ENCODE measurements at regions not wholly inside any gene's neighbourhood (a gene's known extent, or its start where the extent isn't known, plus 50 kb on each side); places are given as distances from the start of the nearest gene placed in this dataset.
"Not testable (repeated sequence)": the region's sequence is repeated elsewhere in the genome, so short reads cannot be mapped to it uniquely, and the experiment has no call there.

DNA sequence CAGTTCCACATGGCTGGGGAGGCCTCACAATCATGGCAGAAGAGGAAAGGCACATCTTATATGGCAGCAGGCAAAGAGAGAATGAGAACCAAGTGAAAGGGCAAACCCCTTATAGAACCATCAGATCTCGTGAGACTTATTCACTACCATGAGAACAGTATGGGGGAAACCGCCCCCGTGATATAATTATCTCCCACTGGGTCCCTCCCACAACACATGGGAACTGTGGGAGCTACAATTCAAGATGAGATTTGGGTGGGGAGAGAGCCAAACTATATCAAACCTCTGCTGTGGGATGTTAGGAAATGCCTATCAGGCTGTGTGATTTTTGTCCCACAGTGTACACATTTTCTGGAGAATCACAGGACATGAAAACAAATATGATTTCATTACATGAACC lies 415.8 kb downstream of the TSHZ3 start:
- DNase-seq, result not testable (repeated sequence)

DNA sequence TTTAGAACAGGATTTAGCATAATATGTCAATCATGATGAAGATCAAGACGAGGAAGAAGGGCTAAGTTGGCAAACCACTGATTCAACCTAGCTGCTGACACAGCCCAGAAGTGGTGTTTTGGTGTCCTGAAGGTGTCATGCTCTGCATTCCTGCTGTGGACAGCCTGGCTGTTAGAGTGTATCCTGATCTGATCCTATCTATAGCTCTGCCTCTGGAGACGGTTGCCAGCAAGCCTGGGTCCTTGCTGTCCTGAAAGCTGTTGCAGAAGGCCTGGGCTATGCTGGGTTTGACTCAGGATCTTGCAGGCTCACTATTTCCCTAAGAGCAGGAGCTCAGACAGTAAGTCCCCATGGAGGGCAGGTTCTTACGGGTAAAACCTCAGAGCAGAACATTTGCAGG lies 416.4 kb downstream of the TSHZ3 start:
- DNase-seq, result no peak

DNA sequence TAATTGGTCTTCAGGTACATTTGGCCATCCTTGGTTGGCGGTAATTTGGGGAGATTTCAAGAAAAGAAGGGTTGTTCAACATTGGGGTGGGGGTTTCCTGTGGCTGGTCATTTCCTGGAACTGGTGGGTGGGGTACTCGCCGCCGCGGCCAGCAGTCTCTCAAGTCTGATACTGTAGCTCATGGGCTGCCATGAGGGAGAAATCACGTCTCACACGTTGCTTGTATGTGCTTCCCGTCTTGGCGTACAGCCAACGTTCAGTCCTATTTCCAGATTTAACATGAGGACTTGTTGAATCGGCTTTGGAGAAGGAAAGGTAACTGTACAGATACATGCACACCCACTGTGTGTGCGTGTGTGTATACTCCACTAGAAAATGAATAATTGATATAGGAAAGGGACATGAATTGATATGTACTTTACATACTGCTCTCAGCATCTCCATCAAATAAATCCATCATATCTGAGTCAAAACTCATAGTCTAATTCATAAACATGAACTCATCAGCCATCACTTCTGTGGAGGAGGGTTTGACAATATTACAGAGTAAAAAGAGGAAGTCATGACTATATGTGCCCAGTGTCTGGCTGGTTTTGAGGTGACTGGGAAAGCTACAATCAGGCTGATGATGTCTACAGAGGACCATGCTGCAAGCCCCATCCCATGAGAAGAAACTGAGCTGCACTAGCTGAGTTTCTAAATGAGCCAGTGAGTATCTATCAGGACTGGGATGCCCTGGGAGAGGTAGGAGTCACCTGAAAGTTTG lies 418.1 kb downstream of the TSHZ3 start:
- no peak for DNase-seq

DNA sequence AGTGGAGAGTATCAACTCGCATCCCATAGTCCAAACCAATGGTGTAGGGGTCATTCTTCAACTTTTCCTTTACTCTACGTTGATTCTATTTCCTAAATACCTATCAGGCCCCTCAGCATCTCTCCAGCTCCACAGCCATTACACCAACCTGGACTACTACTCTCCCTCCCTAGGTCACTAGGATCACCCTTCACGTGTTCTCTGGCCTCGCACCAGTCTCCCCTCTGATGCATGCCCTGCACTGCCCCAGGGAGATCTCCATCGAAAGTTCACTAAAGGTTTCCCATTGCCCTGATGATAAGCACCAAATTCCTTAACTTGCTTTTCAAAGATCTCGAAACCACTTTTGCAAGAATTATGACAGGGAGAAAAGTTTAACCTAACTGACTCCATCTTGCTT lies 421.5 kb downstream of the TSHZ3 start:
- DNase-seq, result no peak

DNA sequence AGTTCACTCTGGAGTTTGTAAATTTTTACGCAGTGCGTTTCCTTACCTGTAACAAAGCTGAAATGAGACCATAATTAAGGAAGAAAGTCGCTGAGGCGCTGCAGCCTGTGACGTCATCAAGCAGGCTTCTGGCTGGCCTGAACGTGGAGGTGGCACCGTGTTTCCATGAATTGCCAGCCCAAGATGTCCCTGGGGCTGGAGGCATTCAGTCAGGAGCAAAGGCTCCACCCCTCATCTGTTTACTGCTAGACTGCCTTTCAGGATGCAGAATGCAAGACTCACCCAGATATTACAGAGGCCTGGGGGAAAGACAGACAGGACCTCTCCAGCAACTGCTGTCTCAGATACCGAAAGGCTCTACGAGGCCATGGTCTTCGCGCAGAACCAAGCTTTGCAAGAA lies 424.6 kb downstream of the TSHZ3 start:
- no peak for DNase-seq

DNA sequence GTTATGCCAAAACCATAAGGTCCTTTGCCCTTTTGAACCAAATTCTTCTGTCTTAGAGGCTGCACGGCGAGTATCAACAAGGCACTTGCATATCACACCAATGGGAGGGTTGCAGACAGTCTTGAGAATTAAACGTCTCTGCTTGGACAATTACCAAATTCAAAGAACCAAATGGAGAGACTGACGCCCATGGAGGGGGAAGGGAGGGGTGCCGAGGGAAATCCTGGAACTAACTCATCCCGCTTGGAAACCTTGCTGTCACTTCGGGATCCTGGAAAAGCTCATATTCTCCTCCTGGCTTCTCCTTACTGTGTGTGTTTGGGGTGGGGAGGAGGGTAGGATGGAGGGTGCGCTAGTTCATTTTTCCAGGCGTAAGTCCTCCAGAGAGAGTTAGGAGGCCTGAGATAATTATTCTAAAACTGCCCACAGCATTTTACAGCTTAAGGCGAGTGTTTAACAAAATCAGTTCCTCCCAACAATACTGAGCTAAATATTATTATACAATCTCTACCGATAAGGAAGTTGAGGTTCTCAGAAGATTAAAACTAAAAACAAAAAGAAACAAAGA lies 425.1 kb downstream of the TSHZ3 start:
- no peak for DNase-seq

DNA sequence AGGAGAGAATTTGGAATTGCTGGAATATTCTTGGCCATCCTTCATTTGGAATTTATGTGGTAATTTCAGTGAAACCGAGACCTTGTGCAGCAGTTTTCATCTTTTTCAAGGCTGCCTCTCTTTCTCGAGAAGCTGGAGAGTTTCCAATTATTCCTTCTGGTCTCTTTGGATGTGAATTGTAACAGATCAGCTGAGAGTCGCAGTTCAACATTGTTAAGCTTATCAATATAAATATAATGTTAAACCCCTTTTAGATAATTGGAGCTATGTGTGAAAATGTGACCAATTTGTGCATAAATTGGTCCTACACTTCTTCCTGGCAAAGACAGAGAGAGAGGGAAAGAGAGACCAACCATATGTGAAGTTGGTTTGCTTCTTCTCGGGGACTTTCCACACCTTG lies 425.6 kb downstream of the TSHZ3 start:
- no peak for DNase-seq

DNA sequence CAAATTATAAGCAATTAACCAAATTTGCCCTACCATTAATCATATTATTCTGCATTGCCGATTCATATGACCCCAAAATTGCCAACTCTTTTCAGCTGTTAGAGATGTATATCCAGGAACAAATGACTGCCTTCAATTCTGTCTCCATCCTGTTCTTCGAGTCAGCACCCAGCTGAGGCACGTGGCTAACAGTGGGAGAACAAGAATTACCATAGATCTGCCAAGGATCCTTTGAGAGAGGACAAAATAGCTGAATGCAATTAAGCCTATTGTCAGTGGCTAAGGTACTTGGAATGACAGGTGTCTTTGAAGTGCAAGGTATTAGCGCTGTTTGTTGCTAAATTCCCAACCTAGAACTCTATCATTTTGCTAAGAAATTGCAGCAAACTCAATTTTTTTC lies 426.1 kb downstream of the TSHZ3 start:
- no peak for DNase-seq

DNA sequence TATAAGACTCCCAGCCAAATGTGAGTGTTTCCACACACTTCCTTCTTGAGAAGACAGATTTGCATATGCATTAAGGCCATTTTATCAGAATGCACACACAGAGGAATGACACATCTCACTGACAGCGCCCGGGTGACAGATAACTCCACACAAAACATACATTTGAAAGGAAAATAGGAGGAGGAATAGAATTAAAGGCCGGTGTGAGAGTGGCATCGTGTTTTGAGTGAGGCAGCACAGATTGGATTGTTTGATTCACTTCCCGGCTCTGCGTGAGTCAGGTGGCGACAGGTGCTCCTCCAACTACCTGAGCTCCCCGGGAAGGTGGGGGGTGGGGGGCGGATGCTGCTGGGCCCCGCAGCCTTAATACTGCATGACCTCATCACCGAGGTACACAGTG lies 429.0 kb downstream of the TSHZ3 start:
- no peak for DNase-seq

DNA sequence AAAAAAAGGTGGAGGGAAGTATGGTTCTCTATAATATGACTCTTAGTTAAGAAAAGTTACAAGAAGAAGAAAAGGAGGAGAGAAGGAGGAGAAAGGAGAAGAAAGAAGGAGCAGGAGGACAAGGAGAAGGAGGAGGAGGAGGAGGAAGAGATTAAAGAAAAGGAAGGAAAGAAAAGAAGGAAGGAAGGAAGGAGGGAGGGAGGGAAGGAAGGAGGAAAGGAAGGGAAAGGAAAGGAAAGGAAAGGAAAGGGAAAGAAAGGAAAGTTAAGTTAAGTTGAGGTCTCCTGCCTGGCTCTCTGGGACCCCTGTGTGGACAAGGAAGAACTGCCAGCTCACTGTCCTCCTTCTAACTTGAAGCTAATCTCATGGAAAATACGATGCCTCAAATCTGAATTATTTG lies 429.5 kb downstream of the TSHZ3 start:
- DNase-seq, result no peak

DNA sequence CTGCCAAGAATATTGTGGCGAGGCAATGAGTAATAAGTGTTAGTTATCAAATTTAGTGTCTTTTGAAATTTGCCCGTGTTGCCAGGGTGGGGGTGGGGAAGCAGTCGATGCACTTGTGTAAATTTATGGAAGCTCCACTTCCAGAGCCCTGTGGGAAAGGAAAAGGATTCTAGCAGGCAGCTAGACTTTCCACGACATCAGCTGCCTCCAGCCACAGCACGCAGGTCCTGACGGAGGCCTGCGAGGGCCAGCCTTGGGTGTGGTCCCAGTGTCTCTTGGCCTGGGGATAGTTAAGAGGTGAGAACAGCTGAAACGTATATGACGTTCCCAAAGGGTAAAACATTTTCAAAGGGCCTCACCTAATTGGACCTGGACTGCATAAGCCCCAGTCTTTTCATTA lies 433.0 kb downstream of the TSHZ3 start:
- no peak for DNase-seq

DNA sequence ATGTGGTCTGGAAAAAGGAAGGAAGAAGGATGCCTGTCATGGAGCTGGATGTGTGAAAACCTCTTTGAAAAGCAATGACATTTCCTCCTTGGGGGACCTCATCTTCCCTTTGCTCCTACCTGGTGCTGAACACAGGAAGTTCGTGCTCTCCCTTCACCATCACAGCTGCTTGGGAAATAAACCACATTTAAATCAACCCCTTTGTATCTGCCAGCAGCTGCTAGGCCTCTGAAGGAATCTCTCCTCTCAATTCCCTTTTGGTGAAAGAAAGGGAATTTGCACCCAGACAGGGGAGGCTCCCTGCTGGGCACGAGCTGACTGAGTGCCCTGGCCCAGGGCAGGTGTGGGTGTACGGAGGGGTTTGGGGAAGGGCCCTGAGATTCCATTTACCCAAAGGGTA lies 437.7 kb downstream of the TSHZ3 start:
- no peak for DNase-seq

DNA sequence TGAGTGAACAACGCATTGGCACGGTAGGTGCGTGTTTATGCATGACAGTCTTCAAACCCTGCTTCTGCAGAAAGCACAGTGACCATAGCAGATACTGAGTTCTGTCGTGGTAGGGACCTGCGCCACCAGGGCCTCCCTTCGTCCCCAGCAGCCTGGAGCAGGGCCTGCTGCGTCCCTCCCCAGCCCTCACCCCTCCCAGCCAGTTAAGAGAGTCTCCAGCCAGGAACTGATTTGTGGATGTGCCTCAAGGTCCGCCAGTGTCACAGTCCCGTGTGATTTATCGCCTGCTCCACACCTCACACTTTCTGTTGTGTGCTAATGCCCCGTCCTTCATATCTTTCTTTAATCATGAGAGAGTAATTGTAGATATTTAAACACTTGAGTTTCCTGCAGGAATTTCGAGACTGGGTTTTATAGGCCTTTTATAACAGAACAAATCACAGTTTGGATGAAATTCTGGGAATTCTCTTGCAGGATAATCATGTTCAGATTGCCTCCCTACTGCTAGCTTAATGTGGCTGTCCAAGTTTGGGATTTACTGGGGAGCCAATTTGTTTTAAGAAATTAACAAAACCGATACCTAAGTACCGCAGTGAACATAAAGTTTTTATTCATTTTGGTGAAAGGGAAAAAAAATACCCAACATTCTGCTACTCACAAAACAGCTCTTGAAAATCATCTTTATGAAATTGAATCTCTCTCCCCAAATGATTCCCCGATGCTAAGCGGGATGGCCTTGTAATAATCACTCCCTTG lies 438.6 kb downstream of the TSHZ3 start:
- no peak for DNase-seq

DNA sequence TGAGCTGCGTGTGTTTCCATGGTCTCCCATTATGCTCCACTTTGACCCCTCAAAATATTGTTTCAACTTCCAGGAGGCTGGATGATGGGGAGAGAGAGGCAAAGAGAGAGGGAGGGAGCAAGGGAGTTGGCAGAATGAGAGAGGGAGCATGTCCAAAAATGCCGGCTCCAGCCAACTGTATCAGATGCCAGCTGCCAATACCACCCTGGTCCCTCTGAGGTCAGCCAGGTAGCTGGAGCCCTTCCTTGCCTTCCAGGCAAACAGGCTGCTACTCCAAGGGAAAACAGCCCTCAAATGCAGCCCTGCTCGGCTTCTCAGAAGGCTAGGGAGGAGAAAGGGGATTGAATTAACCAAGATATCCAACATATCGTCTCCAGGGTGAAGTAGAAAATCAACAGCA lies 440.0 kb downstream of the TSHZ3 start:
- no peak for DNase-seq

DNA sequence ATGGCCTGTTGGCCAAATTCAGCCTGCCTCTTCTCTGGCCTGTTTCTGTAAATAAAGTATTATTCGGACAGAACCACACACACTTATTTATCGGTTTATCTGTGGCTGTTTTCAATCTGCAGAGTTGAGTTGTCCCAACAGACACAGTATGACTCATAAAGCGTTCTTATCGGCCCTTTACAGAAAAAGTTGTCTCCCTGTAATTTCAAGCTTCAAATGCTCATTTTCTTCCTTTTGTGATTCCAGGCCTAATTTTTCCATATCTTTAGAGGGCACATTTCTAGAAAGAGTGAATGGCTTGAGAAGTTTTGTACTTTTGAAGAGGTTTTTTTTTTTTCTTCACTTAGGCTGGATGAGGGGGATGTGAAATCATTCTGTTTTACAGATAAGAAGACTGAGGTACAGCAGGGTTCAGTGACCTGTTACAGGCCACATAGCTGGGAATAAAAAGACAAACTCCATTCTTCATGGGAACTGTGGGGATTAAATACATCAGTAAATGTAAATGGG lies 440.9 kb downstream of the TSHZ3 start:
- no peak for DNase-seq

DNA sequence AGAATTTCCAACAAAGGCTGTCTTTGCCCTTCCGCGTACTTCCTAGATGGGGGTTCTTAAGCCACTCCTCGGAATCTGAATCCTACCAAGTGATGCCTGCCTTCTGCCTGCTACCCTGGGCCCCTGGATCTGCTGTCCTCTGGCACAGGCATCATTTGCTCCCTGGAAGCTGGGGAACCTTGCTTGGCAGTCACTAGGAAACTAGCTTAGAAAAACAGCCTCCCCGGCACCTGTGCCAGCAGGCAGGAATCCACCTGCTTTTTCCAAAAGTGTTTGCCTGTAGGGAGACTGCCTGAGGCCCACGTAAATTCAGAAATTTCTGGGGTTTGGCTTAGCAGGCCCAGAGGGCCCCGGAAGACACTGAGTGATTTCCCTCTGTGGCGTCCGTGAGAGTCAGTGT lies 442.4 kb downstream of the TSHZ3 start:
- DNase-seq, result no peak

DNA sequence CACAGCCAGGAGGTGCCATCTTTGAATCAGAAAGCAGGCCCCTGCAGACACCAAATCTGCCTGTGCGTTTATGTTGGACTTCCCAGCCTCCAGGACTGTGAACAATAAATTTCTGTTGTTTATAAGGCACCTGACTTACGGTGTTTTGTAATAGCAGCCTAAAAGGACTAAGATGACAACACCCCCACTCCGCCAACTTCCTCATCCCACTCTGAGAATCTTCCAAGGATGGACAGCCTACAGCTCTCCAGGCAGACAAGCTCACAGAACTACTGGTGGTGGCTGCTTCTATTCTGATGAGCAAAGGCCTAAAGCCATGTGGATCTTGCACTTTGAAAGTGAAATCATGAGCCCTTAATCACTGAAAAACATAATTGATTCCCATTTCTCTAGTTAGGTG lies 449.2 kb downstream of the TSHZ3 start:
- DNase-seq, result no peak

DNA sequence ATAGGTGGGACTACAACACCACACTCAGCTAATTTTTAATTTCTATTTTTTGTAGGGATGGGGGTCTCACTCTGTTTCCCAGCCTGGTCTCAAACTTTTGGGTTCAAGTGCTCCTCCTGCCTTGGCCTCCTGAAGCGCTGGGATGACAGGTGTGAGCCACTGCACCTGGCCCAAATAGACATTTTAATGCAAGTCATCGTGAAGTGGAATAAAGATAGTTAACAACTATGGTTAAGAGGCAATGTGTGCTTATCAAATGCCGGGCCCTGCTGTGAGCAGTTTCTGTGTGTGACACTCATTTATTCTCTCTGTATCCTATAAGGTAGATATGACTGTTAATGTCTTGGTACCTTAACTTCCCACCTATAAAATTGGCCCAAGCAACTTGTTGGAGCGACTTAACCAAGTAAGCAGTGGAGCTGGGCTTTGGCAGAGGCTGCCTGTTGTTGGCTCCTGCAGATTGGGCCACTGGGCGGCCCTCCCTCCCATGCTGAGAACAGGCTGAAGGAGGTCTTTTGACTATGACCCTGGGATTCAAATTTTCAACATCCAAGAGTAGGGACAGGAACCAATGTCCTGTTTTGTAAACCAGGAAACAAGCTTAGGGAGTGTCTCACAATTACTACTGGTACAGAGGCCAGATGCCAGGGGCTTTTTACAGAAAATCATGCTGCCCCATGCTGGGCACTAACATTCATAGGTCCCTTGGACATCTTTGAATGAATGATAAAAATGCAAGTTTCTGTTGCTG lies 450.7 kb downstream of the TSHZ3 start:
- DNase-seq, result no peak

DNA sequence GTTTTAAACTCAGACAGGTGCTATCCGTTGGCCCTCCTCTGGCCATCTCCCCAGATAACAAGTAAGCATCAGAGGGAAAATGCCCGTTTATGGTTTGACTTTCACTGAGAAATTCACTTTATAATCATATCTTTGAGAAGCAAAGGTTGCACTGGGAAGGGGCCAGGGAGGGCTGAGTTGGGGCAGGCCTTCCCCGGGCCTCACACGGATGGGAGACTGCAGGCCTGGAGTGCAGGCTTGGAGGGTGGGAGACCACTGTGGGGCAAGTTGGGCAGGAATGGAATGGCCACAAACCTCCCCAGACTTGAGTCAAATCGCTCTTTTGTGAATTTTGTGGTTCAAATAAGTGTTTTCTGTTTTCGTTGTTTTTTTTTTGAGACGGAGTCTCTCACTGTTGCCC lies 451.7 kb downstream of the TSHZ3 start:
- no peak for DNase-seq

DNA sequence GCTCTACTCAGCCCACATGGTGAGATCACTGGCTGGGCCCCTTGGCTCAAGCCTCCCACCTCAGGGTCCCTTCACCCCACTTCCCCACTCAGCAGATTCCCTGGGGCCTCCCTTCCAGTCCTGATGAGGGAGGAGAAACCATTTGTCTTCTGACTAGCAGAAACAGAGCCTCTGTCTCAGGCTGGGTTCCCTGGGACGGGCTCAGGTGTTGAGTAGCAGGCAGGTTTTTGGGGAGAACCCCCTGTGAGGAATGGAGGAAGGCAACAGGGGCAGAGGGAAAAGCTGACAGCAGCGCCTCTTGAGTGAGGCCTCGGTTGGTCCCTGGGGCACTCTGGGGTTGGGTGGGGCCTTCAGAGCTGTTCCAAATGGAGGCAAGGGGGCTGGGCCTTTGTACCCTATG lies 452.2 kb downstream of the TSHZ3 start:
- no peak for DNase-seq

DNA sequence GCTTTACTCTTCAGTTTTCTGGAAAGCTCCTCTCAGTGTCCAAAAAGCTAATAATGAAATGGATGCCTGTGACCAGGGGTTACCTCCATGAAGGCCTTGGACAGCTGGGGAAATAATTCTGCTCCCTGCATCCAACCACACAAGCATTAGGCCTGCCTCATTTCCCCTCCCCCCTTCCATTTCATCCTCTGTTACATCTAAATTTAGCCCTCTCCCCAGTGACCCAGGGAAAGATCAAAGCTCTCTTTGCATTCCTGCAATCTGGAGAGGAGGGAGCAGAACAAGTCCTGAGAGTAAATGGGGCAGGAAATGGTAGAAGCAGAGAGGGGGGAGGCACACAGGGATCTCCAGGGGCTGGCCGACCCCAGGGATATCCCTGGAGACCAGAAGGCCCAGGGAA lies 452.7 kb downstream of the TSHZ3 start:
- DNase-seq, result no peak

DNA sequence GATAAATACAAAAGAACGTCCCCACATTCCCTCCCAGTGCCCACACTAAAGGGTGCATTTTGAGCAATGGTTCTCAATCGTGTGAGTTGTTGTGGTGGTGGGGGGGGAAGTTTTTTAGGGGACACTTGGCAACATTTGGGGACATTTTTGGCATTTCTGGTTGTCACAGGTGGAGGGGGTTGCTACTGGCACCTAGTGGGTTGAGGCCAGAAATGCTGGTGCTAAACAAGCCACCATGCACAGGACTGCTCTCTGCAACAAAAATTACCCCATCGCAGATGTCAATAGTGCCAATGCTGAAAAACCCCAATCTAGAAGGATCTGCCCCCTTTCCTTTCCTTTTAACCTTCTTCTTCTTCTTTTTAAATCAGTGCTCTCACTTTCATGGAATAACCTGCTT lies 453.3 kb downstream of the TSHZ3 start:
- DNase-seq, result no peak

DNA sequence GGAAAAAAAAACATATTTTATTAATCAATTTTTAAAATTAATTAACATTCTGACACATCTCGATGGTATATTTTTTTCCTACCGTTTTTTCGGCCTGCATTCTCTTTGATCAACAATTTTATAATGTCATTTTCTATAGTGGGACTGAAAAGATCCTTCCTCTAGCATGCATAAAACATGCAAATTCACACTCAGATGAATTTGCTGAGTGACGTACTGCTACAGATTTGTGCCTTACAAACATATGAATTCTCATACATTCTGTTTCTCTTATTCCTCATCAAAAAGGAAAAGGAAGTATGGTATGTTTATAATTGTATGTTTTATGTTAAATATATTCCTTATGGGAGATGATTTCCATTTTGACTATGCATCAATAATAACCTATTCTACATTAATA lies 458.2 kb downstream of the TSHZ3 start:
- no peak for DNase-seq

DNA sequence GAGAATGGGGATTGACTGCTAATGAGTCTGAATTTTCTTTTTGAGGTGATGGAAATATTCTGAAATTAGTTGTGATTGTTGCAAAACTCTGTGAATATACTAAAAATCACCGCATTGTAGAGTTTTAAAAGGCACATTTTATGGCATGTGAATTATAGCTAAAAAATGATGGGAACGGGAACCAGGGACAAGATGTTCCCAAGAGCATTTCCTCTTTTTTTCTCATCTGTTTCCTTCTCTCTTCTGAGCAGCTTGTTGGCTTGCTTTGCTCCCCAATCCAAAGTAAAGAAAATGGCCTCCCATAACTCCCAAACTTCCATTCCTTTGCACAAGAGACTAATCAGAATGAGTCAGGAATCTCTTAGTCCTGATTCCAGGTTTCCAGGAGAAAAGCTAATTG lies 459.2 kb downstream of the TSHZ3 start:
- no peak for DNase-seq
